MM.1S (cell line): ENCODE measurements at regions not wholly inside any gene's neighbourhood (a gene's known extent, or its start where the extent isn't known, plus 50 kb on each side); places are given as distances from the start of the nearest gene placed in this dataset.

Experiments
- DNase-seq: peaks from one replicate; pipeline ENCODE4 v3.0.0-alpha.2; 2015
- H2AFZ ChIP-seq: fragments of 300-600 bp; sonication (generic); 2 replicates; pipeline ENCODE4 v1.6.0; 2016; ENCODE audit warnings: antibody characterized with exemption, low read length
- H3F3A ChIP-seq: fragments of 300-600 bp; sonication (generic); 2 replicates; pipeline ENCODE4 v1.6.1; 2016; ENCODE audit warnings: mild to moderate bottlenecking, antibody characterized with exemption, low read length, moderate library complexity, mixed read lengths; ENCODE audit not compliant: insufficient read depth
- H3K27ac ChIP-seq: fragments of 300-600 bp; sonication (generic); 2 replicates; pipeline ENCODE4 v1.5.1; 2016; ENCODE audit warnings: mild to moderate bottlenecking, low read length
- H3K27me3 ChIP-seq: fragments of 300-600 bp; sonication (generic); replicated peaks from 2 replicates; pipeline ENCODE4 v1.6.0; 2016; ENCODE audit warnings: low read length; ENCODE audit not compliant: insufficient read depth
- H3K36me3 ChIP-seq: fragments of 300-600 bp; sonication (generic); replicated peaks from 2 replicates; pipeline ENCODE4 v1.6.1; 2016; ENCODE audit warnings: mild to moderate bottlenecking, low read length, mixed read lengths; ENCODE audit not compliant: insufficient read depth
- H3K4me1 ChIP-seq: fragments of 300-600 bp; sonication (generic); 2 replicates; pipeline ENCODE4 v1.6.1; 2016; ENCODE audit warnings: low read length, mixed read lengths
- H3K4me2 ChIP-seq: fragments of 300-600 bp; sonication (generic); 2 replicates; pipeline ENCODE4 v1.6.0; 2016; ENCODE audit warnings: low read depth, low read length
- H3K4me3 ChIP-seq: fragments of 300-600 bp; sonication (generic); 2 replicates; pipeline ENCODE4 v1.5.1; 2016; ENCODE audit warnings: low read length, mixed read lengths
- H3K79me2 ChIP-seq: fragments of 300-600 bp; sonication (generic); 2 replicates; pipeline ENCODE4 v1.6.1; 2016; ENCODE audit warnings: mixed run types, low read length, mixed read lengths
- H3K9ac ChIP-seq: fragments of 300-600 bp; sonication (generic); 2 replicates; pipeline ENCODE4 v1.6.1; 2016; ENCODE audit warnings: low read length, mixed read lengths
- H3K9me2 ChIP-seq: fragments of 300-600 bp; sonication (generic); replicated peaks from 2 replicates; pipeline ENCODE4 v1.6.1; 2016; ENCODE audit warnings: mild to moderate bottlenecking, low read length, mixed read lengths; ENCODE audit not compliant: insufficient read depth
- H3K9me3 ChIP-seq: fragments of 300-600 bp; sonication (generic); replicated peaks from 2 replicates; pipeline ENCODE4 v1.6.1; 2016; ENCODE audit warnings: mild to moderate bottlenecking, low read length, mixed read lengths; ENCODE audit not compliant: insufficient read depth
- H4K20me1 ChIP-seq: fragments of 300-600 bp; sonication (generic); 2 replicates; pipeline ENCODE4 v1.6.1; 2016; ENCODE audit warnings: mild to moderate bottlenecking, low read length, moderate library complexity, mixed read lengths; ENCODE audit not compliant: insufficient read depth
- EZH2 ChIP-seq: fragments of 300-600 bp; sonication (generic); optimal IDR thresholded peaks from 2 replicates; pipeline ENCODE3; 2017; ENCODE audit warnings: low read depth, mild to moderate bottlenecking, antibody characterized with exemption, low read length, mixed read lengths
- EZH2phosphoT487 ChIP-seq: fragments of 300-600 bp; sonication (generic); IDR thresholded peaks from 2 replicates; pipeline ENCODE4 v1.6.1; 2018; ENCODE audit warnings: antibody characterized with exemption, low read length
- TF ChIP-seq, protein P1 (sequence below): fragments of 300-600 bp; sonication (generic); IDR thresholded peaks from 2 replicates; pipeline ENCODE4 v1.5.1; 2016; ENCODE audit warnings: antibody characterized with exemption, low read length, mixed read lengths

GRCh38 chr4:29319663-29320340, 1400.4 kb upstream of the PCDH7 start:
- H3K9me3 ChIP-seq = no peaks in the 10 kb centered on the region
- H3K27me3 ChIP-seq = no peaks in the 10 kb centered on the region
- H3K9ac ChIP-seq = no peak overlapping the region
- no peaks in the 10 kb centered on the region for H3K9me2 ChIP-seq
- no peaks in the 10 kb centered on the region for H4K20me1 ChIP-seq
- no peaks in the 10 kb centered on the region for H3K36me3 ChIP-seq
- no peaks in the 10 kb centered on the region for H3K79me2 ChIP-seq
- H2AFZ ChIP-seq = no peak overlapping the region
- H3F3A ChIP-seq = no peaks in the 10 kb centered on the region
- H3K4me1 ChIP-seq = no peaks in the 10 kb centered on the region
- H3K27ac ChIP-seq = no peak overlapping the region
- TF ChIP-seq EZH2phosphoT487 = no peak
- TF ChIP-seq, protein P1, sequence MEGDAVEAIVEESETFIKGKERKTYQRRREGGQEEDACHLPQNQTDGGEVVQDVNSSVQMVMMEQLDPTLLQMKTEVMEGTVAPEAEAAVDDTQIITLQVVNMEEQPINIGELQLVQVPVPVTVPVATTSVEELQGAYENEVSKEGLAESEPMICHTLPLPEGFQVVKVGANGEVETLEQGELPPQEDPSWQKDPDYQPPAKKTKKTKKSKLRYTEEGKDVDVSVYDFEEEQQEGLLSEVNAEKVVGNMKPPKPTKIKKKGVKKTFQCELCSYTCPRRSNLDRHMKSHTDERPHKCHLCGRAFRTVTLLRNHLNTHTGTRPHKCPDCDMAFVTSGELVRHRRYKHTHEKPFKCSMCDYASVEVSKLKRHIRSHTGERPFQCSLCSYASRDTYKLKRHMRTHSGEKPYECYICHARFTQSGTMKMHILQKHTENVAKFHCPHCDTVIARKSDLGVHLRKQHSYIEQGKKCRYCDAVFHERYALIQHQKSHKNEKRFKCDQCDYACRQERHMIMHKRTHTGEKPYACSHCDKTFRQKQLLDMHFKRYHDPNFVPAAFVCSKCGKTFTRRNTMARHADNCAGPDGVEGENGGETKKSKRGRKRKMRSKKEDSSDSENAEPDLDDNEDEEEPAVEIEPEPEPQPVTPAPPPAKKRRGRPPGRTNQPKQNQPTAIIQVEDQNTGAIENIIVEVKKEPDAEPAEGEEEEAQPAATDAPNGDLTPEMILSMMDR = no peak
- no peak for TF ChIP-seq EZH2
- H3K4me3 ChIP-seq = no peak overlapping the region
- no peak overlapping the region for H3K4me2 ChIP-seq
- no peak for DNase-seq

- Histone ChIP-seq H3K9me3 (no peaks in the 10 kb centered on the region), H3K27ac (no peak overlapping the region), H3F3A (no peaks in the 10 kb centered on the region), H3K79me2 (no peaks in the 10 kb centered on the region), H3K27me3 (no peaks in the 10 kb centered on the region), H3K4me2 (no peak overlapping the region), H3K4me1 (no peaks in the 10 kb centered on the region), H2AFZ (no peak overlapping the region), H3K9me2 (no peaks in the 10 kb centered on the region), H3K9ac (no peak overlapping the region), H3K4me3 (no peak overlapping the region), H3K36me3 (no peaks in the 10 kb centered on the region), H4K20me1 (no peaks in the 10 kb centered on the region)
- DNase-seq = no peak
- TF ChIP-seq, protein P1 = no peak
- no peak for TF ChIP-seq EZH2phosphoT487
- TF ChIP-seq EZH2 = no peak
Measured at GRCh38 chr4:29320947-29321620, 1399.1 kb upstream of the PCDH7 start.

GRCh38 chr4:29326004-29326403, 1394.2 kb upstream of the PCDH7 start:
- Histone ChIP-seq H3K79me2 (no peaks in the 10 kb centered on the region), H2AFZ (no peak overlapping the region), H3K4me2 (no peak overlapping the region), H3K27me3 (no peaks in the 10 kb centered on the region), H3K9me3 (no peaks in the 10 kb centered on the region), H3K9me2 (no peaks in the 10 kb centered on the region), H3K4me3 (no peak overlapping the region), H3K9ac (no peak overlapping the region), H3K36me3 (no peaks in the 10 kb centered on the region), H3K27ac (no peak overlapping the region), H4K20me1 (no peaks in the 10 kb centered on the region), H3K4me1 (no peaks in the 10 kb centered on the region), H3F3A (no peaks in the 10 kb centered on the region)
- TF ChIP-seq EZH2 (no peak), EZH2phosphoT487 (no peak)
- TF ChIP-seq, protein P1 = no peak
- no peak for DNase-seq
